ENCODE measurements at regions not wholly inside any gene's neighbourhood (a gene's known extent, or its start where the extent isn't known, plus 50 kb on each side); places are given as distances from the start of the nearest gene placed in this dataset.

- no peak for DNase-seq
Observed at GRCh38 chr5:146940295-146940694, 61.7 kb upstream of the PPP2R2B start.

GRCh38 chr5:146944019-146944418 lies 65.5 kb upstream of the PPP2R2B start:
- no peak for DNase-seq

GRCh38 chr5:146944764-146945616 lies 66.4 kb upstream of the PPP2R2B start:
- DNase-seq = no peak

GRCh38 chr5:146945617-146946084 lies 67.1 kb upstream of the PPP2R2B start:
- no peak for DNase-seq

- peak; percentile 23 for DNase-seq
Observed at GRCh38 chr5:146947181-146947941, 68.8 kb upstream of the PPP2R2B start.

GRCh38 chr5:146948666-146949065 lies 70.1 kb upstream of the PPP2R2B start:
- DNase-seq = no peak

GRCh38 chr5:146952168-146952567 lies 73.6 kb upstream of the PPP2R2B start:
- no peak for DNase-seq

GRCh38 chr5:146956217-146956616 lies 77.7 kb upstream of the PPP2R2B start:
- no peak for DNase-seq

GRCh38 chr5:146959360-146959759 lies 80.8 kb upstream of the PPP2R2B start:
- DNase-seq = no peak

GRCh38 chr5:146962801-146963355 lies 84.3 kb upstream of the PPP2R2B start:
- DNase-seq = peak; percentile 5

- DNase-seq = peak; percentile 70
Observed at GRCh38 chr5:146965761-146966659, 87.5 kb upstream of the PPP2R2B start.

GRCh38 chr5:146967646-146968045 lies 89.1 kb upstream of the PPP2R2B start:
- no peak for DNase-seq

GRCh38 chr5:146971401-146971800 lies 92.8 kb upstream of the PPP2R2B start:
- DNase-seq = no peak

GRCh38 chr5:146986469-146986868 lies 107.9 kb upstream of the PPP2R2B start:
- no peak for DNase-seq

- DNase-seq = no peak
Observed at GRCh38 chr5:146993876-146994530, 115.4 kb upstream of the PPP2R2B start.

- no peak for DNase-seq
Observed at GRCh38 chr5:146995878-146996277, 117.3 kb upstream of the PPP2R2B start.

GRCh38 chr5:147015405-147015804 lies 136.8 kb upstream of the PPP2R2B start:
- no peak for DNase-seq

GRCh38 chr5:147017191-147017590 lies 138.6 kb upstream of the PPP2R2B start:
- no peak for DNase-seq

GRCh38 chr5:147017621-147018020 lies 139.1 kb upstream of the PPP2R2B start:
- DNase-seq = no peak

- no peak for DNase-seq
Observed at GRCh38 chr5:147018812-147019211, 140.3 kb upstream of the PPP2R2B start.

- no peak for DNase-seq
Observed at GRCh38 chr5:147036691-147037245, 158.2 kb upstream of the PPP2R2B start.

Data from inflammatory macrophage treated with lipopolysaccharide for 4 hours (primary cell).